ENCODE measurements at regions not wholly inside any gene's neighbourhood (a gene's known extent, or its start where the extent isn't known, plus 50 kb on each side); places are given as distances from the start of the nearest gene placed in this dataset.
"Not testable (repeated sequence)": the region's sequence is repeated elsewhere in the genome, so short reads cannot be mapped to it uniquely, and the experiment has no call there.

GRCh38 chr9:91008568-91008967, 206.9 kb downstream of the SYK start:
- in situ Hi-C loops (cut with MboI; ENCODE audit: low sequenced_read_pairs, unreplicated experiment), result no loop called here
- DNase-seq (ENCODE audit: low spot score), result no peak
- no peak for TF ChIP-seq CTCF (IDR thresholded peaks at IDR 0.05; ENCODE audit: borderline replicate concordance, control extremely low read depth, extremely low read depth, insufficient read depth, missing control alignments)

- in situ Hi-C loops (cut with MboI; ENCODE audit: low sequenced_read_pairs, unreplicated experiment), result no loop called here
- DNase-seq (ENCODE audit: low spot score), result no peak
- TF ChIP-seq CTCF (IDR thresholded peaks at IDR 0.05; ENCODE audit: borderline replicate concordance, control extremely low read depth, extremely low read depth, insufficient read depth, missing control alignments), result no peak
These were observed 210.3 kb downstream of the SYK start for GRCh38 chr9:91011891-91012290.

GRCh38 chr9:91012933-91013841, 211.6 kb downstream of the SYK start:
- in situ Hi-C loops (cut with MboI; ENCODE audit: low sequenced_read_pairs, unreplicated experiment), result no loop called here
- no peak for TF ChIP-seq CTCF (IDR thresholded peaks at IDR 0.05; ENCODE audit: borderline replicate concordance, control extremely low read depth, extremely low read depth, insufficient read depth, missing control alignments)
- no peak for DNase-seq (ENCODE audit: low spot score)

DNA sequence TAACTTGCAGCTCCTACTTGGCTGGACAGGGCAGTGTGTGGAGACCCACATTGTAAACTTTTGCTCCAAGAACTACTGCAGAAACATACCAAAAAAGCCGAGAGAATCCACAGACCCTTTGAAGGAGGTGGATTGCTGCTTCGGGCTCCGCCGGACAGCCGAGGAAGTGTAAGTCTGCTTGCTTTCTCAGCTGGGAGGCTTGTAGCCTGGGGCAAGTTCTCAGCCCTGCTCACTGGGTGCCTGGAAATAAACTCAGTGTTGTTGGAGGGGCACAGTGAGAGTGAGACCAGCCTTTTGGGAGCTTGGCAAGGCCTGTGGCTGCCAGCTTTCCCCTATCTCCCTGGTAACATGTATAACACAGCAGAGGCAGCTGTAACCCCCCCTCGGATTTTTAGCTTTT, 215.6 kb downstream of the SYK start:
- TF ChIP-seq CTCF (IDR thresholded peaks at IDR 0.05; ENCODE audit: borderline replicate concordance, control extremely low read depth, extremely low read depth, insufficient read depth, missing control alignments), result no peak
- no peak for DNase-seq (ENCODE audit: low spot score)
- in situ Hi-C loops (cut with MboI; ENCODE audit: low sequenced_read_pairs, unreplicated experiment), result no loop called here

GRCh38 chr9:91019871-91020270, 218.3 kb downstream of the SYK start:
- in situ Hi-C loops (cut with MboI; ENCODE audit: low sequenced_read_pairs, unreplicated experiment); DNase-seq (ENCODE audit: low spot score): not testable (repeated sequence)

GRCh38 chr9:91021656-91022055, 220.0 kb downstream of the SYK start:
- in situ Hi-C loops (cut with MboI; ENCODE audit: low sequenced_read_pairs, unreplicated experiment); DNase-seq (ENCODE audit: low spot score): not testable (repeated sequence)

DNA sequence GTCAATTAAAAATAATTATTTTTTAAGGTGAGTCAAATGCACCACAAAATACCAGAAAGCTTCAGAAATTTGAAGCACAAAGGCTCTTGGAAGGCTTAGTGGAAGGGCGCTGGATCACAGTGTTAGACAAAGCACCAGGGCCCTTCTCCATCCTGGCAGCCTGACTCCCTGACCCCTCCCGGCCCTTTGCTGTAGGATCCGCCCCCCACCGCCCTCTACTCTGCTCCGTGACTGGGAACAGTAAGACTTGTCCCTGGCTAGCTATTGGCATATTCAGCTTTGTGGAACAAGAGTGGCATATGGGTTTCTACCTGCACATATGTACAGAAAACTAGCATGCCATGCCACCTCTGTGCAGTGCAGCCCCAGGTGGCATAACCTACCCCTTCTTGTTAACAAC, 222.1 kb downstream of the SYK start:
- DNase-seq (ENCODE audit: low spot score), result no peak
- in situ Hi-C loops (cut with MboI; ENCODE audit: low sequenced_read_pairs, unreplicated experiment), result no loop called here
- no peak for TF ChIP-seq CTCF (IDR thresholded peaks at IDR 0.05; ENCODE audit: borderline replicate concordance, control extremely low read depth, extremely low read depth, insufficient read depth, missing control alignments)
